GM12878 (cell line): ENCODE measurements at regions not wholly inside any gene's neighbourhood (a gene's known extent, or its start where the extent isn't known, plus 50 kb on each side); places are given as distances from the start of the nearest gene placed in this dataset.

Experiments used
- NFIC ChIP-seq: IDR thresholded peaks from 2 replicates; pipeline ENCODE4 v1.6.1; 2012; ENCODE audit warnings: low read depth, mild to moderate bottlenecking, inconsistent platforms, low read length, moderate library complexity
- SP1 ChIP-seq: IDR thresholded peaks from one replicate; pipeline ENCODE4 v1.6.1; 2011; ENCODE audit warnings: low read depth, low read length
- SRF ChIP-seq, 2 experiments: IDR thresholded peaks; 2 replicates each; pipeline ENCODE4 v1.6.1; 2011; ENCODE audit warnings: low read depth in 2 of 2, low read length in 2 of 2, mild to moderate bottlenecking in 1 of 2, moderate library complexity in 1 of 2
- TF ChIP-seq, protein P1 (sequence below): fragments of 450-650 bp; IDR thresholded peaks from 2 replicates; pipeline ENCODE4 v1.6.1; 2016; ENCODE audit warnings: mild to moderate bottlenecking, moderate library complexity, borderline replicate concordance
- TF ChIP-seq, protein P2 (sequence below), 3 experiments: IDR thresholded peaks in 2 of 3; conservative IDR thresholded peaks in 1 of 3; 2 replicates each; pipeline ENCODE4 v1.5.1; 2011; ENCODE audit warnings: low read depth in 3 of 3, low read length in 3 of 3, mild to moderate bottlenecking in 3 of 3, control low read depth in 2 of 3, moderate library complexity in 2 of 3, inconsistent platforms in 1 of 3, mixed read lengths in 1 of 3; ENCODE audit not compliant: control insufficient read depth in 2 of 3, insufficient read depth in 1 of 3; ENCODE audit errors: extremely low read depth in 1 of 3

DNA sequence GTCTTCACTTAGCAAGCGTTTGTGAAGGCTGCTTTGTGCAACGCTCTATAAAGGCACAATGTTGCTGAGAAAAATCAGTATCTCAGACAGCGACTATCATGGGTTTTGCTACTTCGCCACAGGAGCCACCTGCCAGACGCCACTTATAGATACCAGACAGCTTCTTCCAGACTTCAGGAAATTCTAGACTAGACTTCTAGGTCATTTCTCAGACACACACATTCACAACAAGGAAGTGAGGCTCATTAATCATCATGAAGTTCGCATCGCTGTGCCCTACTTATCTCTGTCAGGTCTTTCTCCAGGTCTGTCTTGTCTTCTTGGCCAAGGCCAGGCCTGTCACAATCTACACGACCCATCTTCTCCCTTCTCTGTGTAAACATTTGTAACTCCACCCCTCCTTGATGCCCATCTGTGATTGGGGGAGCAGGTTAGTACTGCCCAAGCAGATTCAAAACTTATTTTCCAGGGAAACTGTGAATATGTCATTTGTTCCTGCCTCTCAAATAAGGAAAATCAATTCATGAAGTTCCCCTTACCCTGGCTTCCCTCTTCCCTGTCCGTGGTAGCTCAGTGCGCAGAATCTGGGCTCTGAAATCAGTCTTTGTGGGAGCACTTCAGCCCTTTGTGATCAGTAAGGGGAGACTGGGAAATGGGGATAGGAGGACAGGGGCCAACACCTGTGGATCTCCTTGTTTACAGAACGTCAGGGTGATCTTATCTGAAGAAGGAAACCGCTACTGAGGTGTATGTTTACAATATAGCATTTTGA is 115.5 kb downstream of the TNFAIP3 start:
- TF ChIP-seq, protein P1, sequence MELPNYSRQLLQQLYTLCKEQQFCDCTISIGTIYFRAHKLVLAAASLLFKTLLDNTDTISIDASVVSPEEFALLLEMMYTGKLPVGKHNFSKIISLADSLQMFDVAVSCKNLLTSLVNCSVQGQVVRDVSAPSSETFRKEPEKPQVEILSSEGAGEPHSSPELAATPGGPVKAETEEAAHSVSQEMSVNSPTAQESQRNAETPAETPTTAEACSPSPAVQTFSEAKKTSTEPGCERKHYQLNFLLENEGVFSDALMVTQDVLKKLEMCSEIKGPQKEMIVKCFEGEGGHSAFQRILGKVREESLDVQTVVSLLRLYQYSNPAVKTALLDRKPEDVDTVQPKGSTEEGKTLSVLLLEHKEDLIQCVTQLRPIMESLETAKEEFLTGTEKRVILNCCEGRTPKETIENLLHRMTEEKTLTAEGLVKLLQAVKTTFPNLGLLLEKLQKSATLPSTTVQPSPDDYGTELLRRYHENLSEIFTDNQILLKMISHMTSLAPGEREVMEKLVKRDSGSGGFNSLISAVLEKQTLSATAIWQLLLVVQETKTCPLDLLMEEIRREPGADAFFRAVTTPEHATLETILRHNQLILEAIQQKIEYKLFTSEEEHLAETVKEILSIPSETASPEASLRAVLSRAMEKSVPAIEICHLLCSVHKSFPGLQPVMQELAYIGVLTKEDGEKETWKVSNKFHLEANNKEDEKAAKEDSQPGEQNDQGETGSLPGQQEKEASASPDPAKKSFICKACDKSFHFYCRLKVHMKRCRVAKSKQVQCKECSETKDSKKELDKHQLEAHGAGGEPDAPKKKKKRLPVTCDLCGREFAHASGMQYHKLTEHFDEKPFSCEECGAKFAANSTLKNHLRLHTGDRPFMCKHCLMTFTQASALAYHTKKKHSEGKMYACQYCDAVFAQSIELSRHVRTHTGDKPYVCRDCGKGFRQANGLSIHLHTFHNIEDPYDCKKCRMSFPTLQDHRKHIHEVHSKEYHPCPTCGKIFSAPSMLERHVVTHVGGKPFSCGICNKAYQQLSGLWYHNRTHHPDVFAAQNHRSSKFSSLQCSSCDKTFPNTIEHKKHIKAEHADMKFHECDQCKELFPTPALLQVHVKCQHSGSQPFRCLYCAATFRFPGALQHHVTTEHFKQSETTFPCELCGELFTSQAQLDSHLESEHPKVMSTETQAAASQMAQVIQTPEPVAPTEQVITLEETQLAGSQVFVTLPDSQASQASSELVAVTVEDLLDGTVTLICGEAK: no peak
- TF ChIP-seq NFIC (no peak), SP1 (no peak), SRF (IDR thresholded peaks at IDR 0.05; ENCODE audit: low read depth in 2 of 2, low read length in 2 of 2) (no peak)
- TF ChIP-seq, protein P2, sequence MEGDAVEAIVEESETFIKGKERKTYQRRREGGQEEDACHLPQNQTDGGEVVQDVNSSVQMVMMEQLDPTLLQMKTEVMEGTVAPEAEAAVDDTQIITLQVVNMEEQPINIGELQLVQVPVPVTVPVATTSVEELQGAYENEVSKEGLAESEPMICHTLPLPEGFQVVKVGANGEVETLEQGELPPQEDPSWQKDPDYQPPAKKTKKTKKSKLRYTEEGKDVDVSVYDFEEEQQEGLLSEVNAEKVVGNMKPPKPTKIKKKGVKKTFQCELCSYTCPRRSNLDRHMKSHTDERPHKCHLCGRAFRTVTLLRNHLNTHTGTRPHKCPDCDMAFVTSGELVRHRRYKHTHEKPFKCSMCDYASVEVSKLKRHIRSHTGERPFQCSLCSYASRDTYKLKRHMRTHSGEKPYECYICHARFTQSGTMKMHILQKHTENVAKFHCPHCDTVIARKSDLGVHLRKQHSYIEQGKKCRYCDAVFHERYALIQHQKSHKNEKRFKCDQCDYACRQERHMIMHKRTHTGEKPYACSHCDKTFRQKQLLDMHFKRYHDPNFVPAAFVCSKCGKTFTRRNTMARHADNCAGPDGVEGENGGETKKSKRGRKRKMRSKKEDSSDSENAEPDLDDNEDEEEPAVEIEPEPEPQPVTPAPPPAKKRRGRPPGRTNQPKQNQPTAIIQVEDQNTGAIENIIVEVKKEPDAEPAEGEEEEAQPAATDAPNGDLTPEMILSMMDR (IDR thresholded peaks at IDR 0.05 in 2 of 3, conservative IDR thresholded peaks at IDR 0.05 in 1 of 3; ENCODE audit: control insufficient read depth in 2 of 3, extremely low read depth in 1 of 3, insufficient read depth in 1 of 3, low read depth in 3 of 3, low read length in 3 of 3): no peak
